ENCODE measurements at regions not wholly inside any gene's neighbourhood (a gene's known extent, or its start where the extent isn't known, plus 50 kb on each side); places are given as distances from the start of the nearest gene placed in this dataset.

DNA sequence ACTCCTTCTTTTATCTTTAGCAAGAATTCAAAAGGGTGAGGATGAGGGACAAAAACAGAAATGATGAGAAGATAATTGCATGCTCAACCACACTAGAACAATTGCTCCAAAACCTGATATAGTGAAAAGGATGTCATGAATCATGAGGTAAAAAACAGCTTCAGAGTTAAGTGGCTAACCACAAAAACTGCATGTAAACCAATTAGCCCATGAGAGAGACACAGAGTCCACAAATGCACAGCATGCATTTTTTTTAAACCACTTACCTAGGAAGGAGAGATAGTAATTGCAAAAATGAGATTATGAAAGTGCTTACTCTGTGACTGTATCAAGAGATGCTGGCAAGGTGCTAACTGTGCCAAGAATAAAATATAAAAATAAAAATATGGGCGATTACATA, 132.9 kb downstream of the MBL2 start:
- no peak for TF ChIP-seq CTCF (IDR thresholded peaks at IDR 0.05; ENCODE audit: low read depth, low read length)
- H3K4me3 ChIP-seq (replicated peaks in 1 of 2; ENCODE audit: low read depth in 2 of 2, low read length in 2 of 2): no peak overlapping the region
- no peak for DNase-seq (ENCODE audit: low read depth in 2 of 2)

GRCh38 chr10:52642208-52642607, 130.4 kb downstream of the MBL2 start:
- no peak for TF ChIP-seq CTCF (IDR thresholded peaks at IDR 0.05; ENCODE audit: low read depth, low read length)
- no peak for DNase-seq (ENCODE audit: low read depth in 2 of 2)
- H3K4me3 ChIP-seq (replicated peaks in 1 of 2; ENCODE audit: low read depth in 2 of 2, low read length in 2 of 2): no peak overlapping the region

GRCh38 chr10:52644373-52645186, 128.0 kb downstream of the MBL2 start:
- no peak overlapping the region for H3K4me3 ChIP-seq (replicated peaks in 1 of 2; ENCODE audit: low read depth in 2 of 2, low read length in 2 of 2)
- DNase-seq (ENCODE audit: low read depth in 2 of 2): peak; percentile 67 to 71
- TF ChIP-seq CTCF (IDR thresholded peaks at IDR 0.05; ENCODE audit: low read depth, low read length): peak; percentile 74

DNA sequence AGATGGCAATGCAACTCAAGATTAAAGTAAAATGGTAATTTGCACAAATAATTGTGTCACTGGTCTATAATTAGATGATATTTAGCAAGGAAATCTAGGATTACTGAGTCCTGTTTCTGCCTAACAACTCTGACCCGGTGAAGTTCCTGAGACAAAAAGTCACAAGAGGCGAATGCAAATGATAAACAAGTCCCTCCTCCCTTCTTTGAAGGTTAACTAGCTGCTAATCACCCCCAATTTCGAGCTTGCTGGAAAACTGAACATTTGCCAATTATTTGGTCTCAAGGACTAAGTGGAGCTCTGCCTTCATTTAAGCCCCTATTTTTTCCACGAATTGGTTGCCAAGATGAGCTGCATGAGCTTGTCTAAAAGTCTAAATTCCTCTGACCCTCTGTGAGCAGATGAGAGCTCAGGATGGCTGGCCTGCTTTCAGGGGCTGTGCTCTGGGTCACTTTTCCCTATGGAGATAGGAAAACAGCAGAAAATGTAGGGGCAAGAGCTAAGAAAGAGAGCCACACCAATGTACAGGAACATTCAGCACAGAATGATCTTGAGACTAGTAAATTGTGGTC, 127.3 kb downstream of the MBL2 start:
- no peak overlapping the region for H3K4me3 ChIP-seq (replicated peaks in 1 of 2; ENCODE audit: low read depth in 2 of 2, low read length in 2 of 2)
- DNase-seq (ENCODE audit: low read depth in 2 of 2): no peak
- no peak for TF ChIP-seq CTCF (IDR thresholded peaks at IDR 0.05; ENCODE audit: low read depth, low read length)

DNA sequence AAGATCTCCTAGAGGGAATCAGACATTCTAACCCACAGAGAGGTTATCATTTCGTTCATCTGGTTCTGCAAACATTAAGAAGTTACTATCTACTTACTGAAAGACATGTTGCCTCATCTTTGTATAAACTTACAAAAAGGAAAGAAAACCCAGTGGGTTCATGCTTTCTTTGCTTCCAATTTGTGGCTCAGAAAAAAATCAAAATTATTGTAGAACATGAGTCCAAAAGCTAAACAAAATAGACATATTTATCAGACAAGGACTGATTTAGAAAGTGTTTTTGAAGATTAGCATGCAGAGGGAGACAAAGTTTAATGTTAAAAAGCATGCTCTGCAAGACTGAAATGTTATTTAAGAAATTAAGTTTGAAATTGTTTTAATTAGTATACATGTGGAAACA, 123.1 kb downstream of the MBL2 start:
- no peak for TF ChIP-seq CTCF (IDR thresholded peaks at IDR 0.05; ENCODE audit: low read depth, low read length)
- no peak for DNase-seq (ENCODE audit: low read depth in 2 of 2)
- no peak overlapping the region for H3K4me3 ChIP-seq (replicated peaks in 1 of 2; ENCODE audit: low read depth in 2 of 2, low read length in 2 of 2)

DNA sequence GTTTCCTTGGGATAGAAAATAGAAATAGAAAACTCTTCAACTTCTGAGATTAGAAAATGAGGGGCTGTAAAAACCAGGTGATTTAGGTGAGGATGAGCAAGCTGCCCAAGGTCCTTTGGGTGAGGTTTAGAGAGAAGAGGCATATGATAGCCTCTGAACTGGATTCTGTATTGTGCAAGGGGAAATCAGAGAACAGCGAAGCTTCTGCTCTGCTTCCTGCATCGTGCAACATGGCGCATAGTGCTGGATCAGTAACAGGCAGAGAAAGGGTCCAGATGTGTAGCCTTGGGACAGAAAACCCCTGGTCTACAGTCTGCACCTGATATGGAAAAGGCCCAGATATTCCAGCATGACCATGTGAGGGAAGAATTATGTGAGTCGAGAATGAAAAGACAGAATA, 121.7 kb downstream of the MBL2 start:
- H3K4me3 ChIP-seq (replicated peaks in 1 of 2; ENCODE audit: low read depth in 2 of 2, low read length in 2 of 2): no peak overlapping the region
- DNase-seq (ENCODE audit: low read depth in 2 of 2): no peak
- TF ChIP-seq CTCF (IDR thresholded peaks at IDR 0.05; ENCODE audit: low read depth, low read length): no peak

Data from cardiac fibroblast (primary cell).